OCI-LY3 (cell line): ENCODE measurements at regions not wholly inside any gene's neighbourhood (a gene's known extent, or its start where the extent isn't known, plus 50 kb on each side); places are given as distances from the start of the nearest gene placed in this dataset.

ENCODE experiments used
- CTCF ChIP-seq: fragments of 200-600, 300-600 bp; sonication (generic); IDR thresholded peaks from 2 replicates; pipeline ENCODE4 v1.5.1; 2014; ENCODE audit warnings: antibody characterized with exemption, low read length, low read depth
- EZH2phosphoT487 ChIP-seq: fragments of 200-600 bp; shearing (Covaris generic); IDR thresholded peaks from 2 replicates; pipeline ENCODE4 v1.6.1; 2018; ENCODE audit warnings: antibody characterized with exemption, mixed run types, low read depth

GRCh38 chr9:11805969-11806368 is 887.2 kb upstream of the TYRP1 start:
- TF ChIP-seq CTCF (no peak), EZH2phosphoT487 (no peak)
